ENCODE measurements at regions not wholly inside any gene's neighbourhood (a gene's known extent, or its start where the extent isn't known, plus 50 kb on each side); places are given as distances from the start of the nearest gene placed in this dataset.

DNA sequence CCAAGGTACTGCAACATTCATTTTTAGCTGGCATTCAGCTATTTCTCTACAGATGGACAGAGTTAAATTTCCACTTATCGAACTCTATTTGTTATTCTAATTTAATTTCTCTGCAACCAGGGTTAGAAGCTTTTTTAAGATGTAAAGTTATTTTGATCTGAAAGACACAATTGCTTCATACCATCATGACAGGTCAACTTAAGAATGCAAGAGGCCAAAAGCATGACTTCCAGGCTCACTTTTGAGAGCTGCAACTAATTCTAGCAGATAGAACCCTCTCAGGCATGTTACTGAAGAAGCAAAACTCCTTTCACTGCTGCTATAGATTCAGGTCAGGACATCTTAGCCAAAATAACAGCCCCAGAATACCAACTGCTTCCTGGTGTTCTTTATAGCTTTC is 86.5 kb upstream of the GALNT18 start:
- TF ChIP-seq POLR2A (IDR thresholded peaks at IDR 0.05; ENCODE audit: low read length), result no peak
- TF ChIP-seq GATA1 (IDR thresholded peaks at IDR 0.05; ENCODE audit: low read depth, low read length), result no peak

Measured in erythroblast (primary cell).